GM19467 (cell line): ENCODE measurements at regions not wholly inside any gene's neighbourhood (a gene's known extent, or its start where the extent isn't known, plus 50 kb on each side); places are given as distances from the start of the nearest gene placed in this dataset.

Experiments
- ATAC-seq: cut with Tn5 transposase; IDR thresholded peaks from one replicate; pipeline ENCODE4 v1.9.1; 2021; ENCODE audit warnings: mild to moderate bottlenecking, moderate library complexity; ENCODE audit not compliant: unreplicated experiment

GRCh38 chr1:193520472-193520871 lies 334.1 kb upstream of the B3GALT2 start:
- ATAC-seq, result no peak

- ATAC-seq, result no peak
Observed at GRCh38 chr1:193519922-193520321, 333.5 kb upstream of the B3GALT2 start.

- ATAC-seq, result no peak
Observed at GRCh38 chr1:193516755-193517388, 330.5 kb upstream of the B3GALT2 start.

- ATAC-seq, result no peak
Observed at GRCh38 chr1:193514397-193514796, 328.0 kb upstream of the B3GALT2 start.

- ATAC-seq, result no peak
Observed at GRCh38 chr1:193513032-193513431, 326.6 kb upstream of the B3GALT2 start.

GRCh38 chr1:193504920-193505319 lies 318.5 kb upstream of the B3GALT2 start:
- ATAC-seq, result no peak

- ATAC-seq, result no peak
Observed at GRCh38 chr1:193498088-193498655, 311.8 kb upstream of the B3GALT2 start.

- ATAC-seq, result no peak
Observed at GRCh38 chr1:193494368-193494767, 308.0 kb upstream of the B3GALT2 start.

- ATAC-seq, result no peak
Observed at GRCh38 chr1:193489191-193489590, 302.8 kb upstream of the B3GALT2 start.

GRCh38 chr1:193487722-193488121 lies 301.3 kb upstream of the B3GALT2 start:
- ATAC-seq, result no peak

GRCh38 chr1:193486671-193487229 lies 300.3 kb upstream of the B3GALT2 start:
- no peak for ATAC-seq

GRCh38 chr1:193480755-193481154 lies 294.3 kb upstream of the B3GALT2 start:
- ATAC-seq, result no peak

GRCh38 chr1:193479187-193479586 lies 292.8 kb upstream of the B3GALT2 start:
- ATAC-seq, result peak; percentile 99

- ATAC-seq, result no peak
Observed at GRCh38 chr1:193476748-193477147, 290.3 kb upstream of the B3GALT2 start.

- ATAC-seq, result no peak
Observed at GRCh38 chr1:193473932-193474331, 287.5 kb upstream of the B3GALT2 start.

GRCh38 chr1:193472838-193473398 lies 286.5 kb upstream of the B3GALT2 start:
- ATAC-seq, result no peak

- ATAC-seq, result no peak
Observed at GRCh38 chr1:193472430-193472829, 286.0 kb upstream of the B3GALT2 start.

- ATAC-seq, result no peak
Observed at GRCh38 chr1:193471981-193472380, 285.6 kb upstream of the B3GALT2 start.

- ATAC-seq, result no peak
Observed at GRCh38 chr1:193463326-193463932, 277.0 kb upstream of the B3GALT2 start.

- ATAC-seq, result no peak
Observed at GRCh38 chr1:193462629-193463320, 276.4 kb upstream of the B3GALT2 start.

GRCh38 chr1:193458628-193459027 lies 272.2 kb upstream of the B3GALT2 start:
- ATAC-seq, result no peak
